OCI-LY7 (cell line): ENCODE measurements at regions not wholly inside any gene's neighbourhood (a gene's known extent, or its start where the extent isn't known, plus 50 kb on each side); places are given as distances from the start of the nearest gene placed in this dataset.

Experiments
- BruUV-seq: library from RNA; stranded (reverse); fragments of 400-500 nt; replicated peaks from 2 replicates; lab custom pipeline; 2021; lab: Mats Ljungman, UMichigan
- CTCF ChIA-PET: fragments of 300-600 bp; sonication (Branson Sonifier 250); formaldehyde crosslinking; loops from one replicate; lab custom pipeline; 2022; ENCODE audit warnings: antibody characterized with exemption; ENCODE audit not compliant: unreplicated experiment; lab: Charles Lee
- POLR2A ChIA-PET: fragments of 300-600 bp; sonication (Branson Sonifier 250); formaldehyde crosslinking; loops from one replicate; lab custom pipeline; 2022; ENCODE audit warnings: antibody characterized with exemption; lab: Charles Lee
- DNase-seq: peaks from one replicate; pipeline ENCODE4 v3.0.0-alpha.2; 2015; ENCODE audit warnings: low spot score
- H2AFZ ChIP-seq: fragments of 200-600 bp; sonication (generic), shearing (Covaris generic); 2 replicates; pipeline ENCODE4 v1.6.1; 2014; ENCODE audit warnings: mild to moderate bottlenecking, antibody characterized with exemption, low read length, moderate library complexity
- H3K27ac ChIP-seq: fragments of 200-600 bp; sonication (generic); 2 replicates; pipeline ENCODE4 v1.5.1; 2014; ENCODE audit warnings: mixed run types, low read depth, mild to moderate bottlenecking, moderate library complexity, low read length, inconsistent platforms; ENCODE audit not compliant: poor library complexity, severe bottlenecking
- H3K36me3 ChIP-seq: fragments of 200-600 bp; sonication (generic); 2 replicates; pipeline ENCODE4 v1.6.1; 2014; ENCODE audit warnings: mild to moderate bottlenecking, antibody characterized with exemption, low read length, moderate library complexity, mixed read lengths; ENCODE audit not compliant: insufficient read depth
- H3K4me1 ChIP-seq: fragments of 200-600 bp; sonication (generic); 2 replicates; pipeline ENCODE4 v1.5.1; 2014; ENCODE audit warnings: mild to moderate bottlenecking, low read length; ENCODE audit not compliant: insufficient read depth, poor library complexity, severe bottlenecking
- H3K4me2 ChIP-seq: fragments of 200-600 bp; sonication (generic); 2 replicates; pipeline ENCODE4 v1.6.1; 2014; ENCODE audit warnings: mild to moderate bottlenecking, low read length
- H3K4me3 ChIP-seq: fragments of 200-600 bp; sonication (generic); 2 replicates; pipeline ENCODE4 v1.5.1; 2014; ENCODE audit warnings: mild to moderate bottlenecking, low read depth, low read length; ENCODE audit not compliant: poor library complexity, severe bottlenecking
- H3K79me2 ChIP-seq: fragments of 200-600 bp; sonication (generic); 2 replicates; pipeline ENCODE4 v1.6.1; 2016; ENCODE audit warnings: low read depth, mild to moderate bottlenecking, low read length, moderate library complexity, mixed read lengths; ENCODE audit not compliant: insufficient read depth
- H3K9me2 ChIP-seq: fragments of 200-600 bp; sonication (generic); 2 replicates; pipeline ENCODE4 v1.6.1; 2016; ENCODE audit warnings: mild to moderate bottlenecking, low read length, mixed read lengths; ENCODE audit not compliant: insufficient read depth
- H3K9me3 ChIP-seq: fragments of 200-600 bp; sonication (generic); 2 replicates; pipeline ENCODE4 v1.6.1; 2014; ENCODE audit warnings: mild to moderate bottlenecking, mixed run types, low read length, mixed read lengths
- H4K20me1 ChIP-seq: fragments of 200-600 bp; sonication (generic); 2 replicates; pipeline ENCODE4 v1.6.1; 2014; ENCODE audit warnings: mild to moderate bottlenecking, antibody characterized with exemption, low read length, moderate library complexity, mixed read lengths; ENCODE audit not compliant: insufficient read depth
- CTCF ChIP-seq: fragments of 200-600 bp; sonication (generic); conservative IDR thresholded peaks from 2 replicates; pipeline ENCODE4 v1.5.1; 2014; ENCODE audit warnings: mild to moderate bottlenecking, antibody characterized with exemption, low read length, moderate library complexity, mixed read lengths
- EZH2phosphoT487 ChIP-seq: fragments of 200-600 bp; sonication (generic); IDR thresholded peaks from 2 replicates; pipeline ENCODE4 v1.6.1; 2018; ENCODE audit warnings: low read depth, borderline replicate concordance, mild to moderate bottlenecking, mixed run types, antibody characterized with exemption, low read length, moderate library complexity, mixed read lengths
- intact Hi-C: fragments of 100-400 bp; cut with micrococcal nuclease; formaldehyde crosslinking; loops from one replicate; pipeline ENCODE4 v1.10.0; 2022; ENCODE audit not compliant: unreplicated experiment

- POLR2A ChIA-PET = no interaction called here
- no TSS peak for BruUV-seq
- Histone ChIP-seq H3K79me2 (no peaks in the 10 kb centered on the region), H3K4me3 (no peak overlapping the region), H3K36me3 (no peaks in the 10 kb centered on the region), H3K4me1 (no peaks in the 10 kb centered on the region), H2AFZ (no peak overlapping the region), H3K9me2 (no peaks in the 10 kb centered on the region), H3K9me3 (no peaks in the 10 kb centered on the region), H3K27ac (no peak overlapping the region), H4K20me1 (no peaks in the 10 kb centered on the region), H3K4me2 (no peak overlapping the region)
- CTCF ChIA-PET = no interaction called here
- intact Hi-C loops = no loop called here
- DNase-seq = no peak
- TF ChIP-seq CTCF (no peak), EZH2phosphoT487 (no peak)
Measured at GRCh38 chr1:222084996-222085395, 343.1 kb upstream of the DUSP10 start.

DNA sequence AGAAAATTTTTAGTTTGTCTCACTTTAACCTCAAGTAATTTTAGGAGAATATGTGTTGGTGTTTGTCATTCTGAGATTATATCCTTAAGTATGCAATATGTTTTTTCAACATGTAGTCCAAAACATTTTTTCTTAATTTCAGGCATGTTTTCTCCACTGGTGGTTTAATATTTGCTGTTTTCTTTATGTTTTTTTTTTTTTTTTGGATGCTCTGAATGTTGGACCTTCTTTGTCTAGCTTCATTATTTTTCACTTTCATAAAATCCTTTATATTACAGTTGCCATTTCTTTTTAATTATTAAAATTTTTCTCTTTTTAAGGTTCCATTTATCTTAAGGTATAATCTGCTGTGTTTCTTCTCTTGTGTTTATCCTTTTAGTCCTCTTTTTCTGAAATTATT is 342.2 kb upstream of the DUSP10 start:
- CTCF ChIA-PET = no interaction called here
- POLR2A ChIA-PET = interaction anchor here (0.7 kb wide), 1 partner anchor 9 kb away, joined by 3 read pairs; no protein-coding TSS in a partner anchor
- intact Hi-C loops = no loop called here

More for the DNA sequence above, 342.2 kb upstream of the DUSP10 start:
- Histone ChIP-seq H3K79me2 (no peaks in the 10 kb centered on the region), H2AFZ (no peak overlapping the region), H3K36me3 (no peaks in the 10 kb centered on the region), H3K4me1 (no peaks in the 10 kb centered on the region), H3K4me3 (no peak overlapping the region), H3K9me2 (no peaks in the 10 kb centered on the region), H3K4me2 (no peak overlapping the region), H3K27ac (no peak overlapping the region), H4K20me1 (no peaks in the 10 kb centered on the region), H3K9me3 (no peaks in the 10 kb centered on the region)
- no TSS peak for BruUV-seq
- DNase-seq = no peak
- TF ChIP-seq CTCF (no peak), EZH2phosphoT487 (no peak)
